ENCODE measurements at regions not wholly inside any gene's neighbourhood (a gene's known extent, or its start where the extent isn't known, plus 50 kb on each side); places are given as distances from the start of the nearest gene placed in this dataset.

GRCh38 chr1:181405584-181405983 is 77.7 kb upstream of the CACNA1E start:
- TF ChIP-seq CTCF (IDR thresholded peaks at IDR 0.05) (no peak), POLR2A (IDR thresholded peaks at IDR 0.05) (no peak)

Measured in tibial nerve (tissue), 3 donors.